Cardiac fibroblast (primary cell): ENCODE measurements at regions not wholly inside any gene's neighbourhood (a gene's known extent, or its start where the extent isn't known, plus 50 kb on each side); places are given as distances from the start of the nearest gene placed in this dataset.

Experiments
- DNase-seq, 2 donors: peaks; one replicate each; pipeline versions ENCODE4 v3.0.0 to v3.0.0-alpha.2; 2010; ENCODE audit warnings: low read depth in 2 of 2
- H3K4me3 ChIP-seq, 2 donors: replicated peaks in 1 of 2; 1 replicate in 1 of 2; 2 replicates in 1 of 2; pipeline ENCODE4 v1.5.1; 2011; ENCODE audit warnings: low read depth in 2 of 2, low read length in 2 of 2, mild to moderate bottlenecking in 2 of 2, moderate library complexity in 1 of 2
- CTCF ChIP-seq: IDR thresholded peaks from one replicate; pipeline ENCODE4 v1.5.1; 2011; ENCODE audit warnings: low read depth, mild to moderate bottlenecking, low read length, inconsistent platforms

GRCh38 chr3:22161315-22161714, 410.3 kb upstream of the ZNF385D start:
- no peak for DNase-seq
- TF ChIP-seq CTCF, result no peak
- no peak overlapping the region for H3K4me3 ChIP-seq

DNA sequence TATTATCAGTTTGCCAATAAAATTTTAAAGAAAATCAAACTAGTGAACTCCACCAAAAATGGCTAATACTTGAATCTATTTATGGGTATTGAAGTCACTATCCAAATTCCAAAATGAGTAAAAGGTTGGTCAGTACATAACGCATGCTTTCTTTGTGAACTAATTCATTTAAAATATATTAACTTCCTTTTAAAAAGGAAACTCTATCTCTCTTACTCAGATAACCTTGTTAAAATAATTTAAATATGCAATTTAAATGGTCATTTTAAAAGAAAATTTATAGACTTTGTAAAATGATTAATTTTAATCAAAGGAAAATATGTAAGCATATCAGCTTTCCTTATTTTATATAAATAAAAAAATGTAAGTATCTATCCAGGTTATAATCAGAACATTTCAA, 419.4 kb upstream of the ZNF385D start:
- no peak for DNase-seq
- TF ChIP-seq CTCF, result no peak
- no peak overlapping the region for H3K4me3 ChIP-seq

DNA sequence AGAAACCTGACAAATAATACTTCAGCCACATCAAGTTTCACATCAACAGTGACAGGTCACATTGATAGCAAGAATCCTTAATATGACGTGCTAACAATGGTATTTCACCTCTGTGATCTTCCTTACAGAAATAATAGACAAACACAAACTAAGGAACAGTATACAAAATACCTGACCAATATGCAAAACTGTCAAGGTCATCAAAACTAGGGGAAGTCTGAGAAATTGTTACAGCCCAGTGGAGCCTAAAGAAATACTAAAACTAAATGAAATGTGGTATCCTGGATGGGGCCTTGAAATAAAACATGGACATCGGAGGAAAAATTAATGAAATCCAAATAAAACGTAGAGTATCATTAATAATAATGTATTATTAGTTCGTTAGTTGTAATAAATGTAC, 422.0 kb upstream of the ZNF385D start:
- H3K4me3 ChIP-seq, result no peak overlapping the region
- no peak for DNase-seq
- TF ChIP-seq CTCF, result no peak

DNA sequence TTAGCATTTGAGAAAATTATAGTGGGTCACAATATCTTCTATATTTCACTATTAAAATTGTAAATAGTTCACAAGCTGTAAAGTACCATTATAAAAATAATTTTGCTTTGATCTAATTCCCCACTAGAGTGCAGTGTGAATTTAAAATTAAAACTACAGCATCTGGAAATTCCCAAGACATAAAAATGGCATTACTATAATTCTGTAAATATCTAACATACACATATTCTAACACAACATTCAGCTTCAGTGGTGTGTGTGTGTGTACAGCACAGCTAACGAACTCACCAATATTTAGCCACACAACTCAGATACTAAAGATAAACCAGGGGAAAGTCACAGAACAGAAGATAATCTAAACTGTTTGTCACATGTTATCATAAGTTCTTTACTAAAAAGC, 424.9 kb upstream of the ZNF385D start:
- H3K4me3 ChIP-seq, result no peak overlapping the region
- DNase-seq, result peak; percentile 5 to 19
- no peak for TF ChIP-seq CTCF

- no peak for DNase-seq
- TF ChIP-seq CTCF, result no peak
- H3K4me3 ChIP-seq, result no peak overlapping the region
Measured at GRCh38 chr3:22176911-22177310, 425.9 kb upstream of the ZNF385D start.

GRCh38 chr3:22189616-22190015, 438.6 kb upstream of the ZNF385D start:
- no peak for DNase-seq
- no peak overlapping the region for H3K4me3 ChIP-seq
- no peak for TF ChIP-seq CTCF

- no peak for DNase-seq
- H3K4me3 ChIP-seq, result no peak overlapping the region
- no peak for TF ChIP-seq CTCF
Measured at GRCh38 chr3:22199095-22199494, 448.1 kb upstream of the ZNF385D start.
